GM12878 (cell line): ENCODE measurements at regions not wholly inside any gene's neighbourhood (a gene's known extent, or its start where the extent isn't known, plus 50 kb on each side); places are given as distances from the start of the nearest gene placed in this dataset.

Experiments used
- ATF3 ChIP-seq: IDR thresholded peaks from 2 replicates; pipeline ENCODE4 v1.6.1; 2011; ENCODE audit warnings: low read depth, mild to moderate bottlenecking, low read length, moderate library complexity, borderline replicate concordance; ENCODE audit errors: extremely low read depth
- CBFB ChIP-seq: IDR thresholded peaks from 2 replicates; pipeline ENCODE4 v1.6.1; 2016; ENCODE audit warnings: antibody characterized with exemption, low read depth
- EZH2 ChIP-seq: IDR thresholded peaks from 2 replicates; pipeline ENCODE4 v1.6.1; 2012; ENCODE audit warnings: low read depth, mild to moderate bottlenecking, control low read depth, inconsistent platforms, low read length, borderline replicate concordance; ENCODE audit not compliant: control insufficient read depth
- GABPA ChIP-seq: IDR thresholded peaks from 2 replicates; pipeline ENCODE4 v1.6.1; 2014; ENCODE audit warnings: antibody characterized with exemption, low read depth, mild to moderate bottlenecking, inconsistent platforms
- JUND ChIP-seq: IDR thresholded peaks from 2 replicates; pipeline ENCODE4 v1.6.1; 2012; ENCODE audit warnings: low read depth, mild to moderate bottlenecking, low read length, improper control_type of control experiment, moderate library complexity
- KDM1A ChIP-seq: fragments of 200-600 bp; sonication (generic); IDR thresholded peaks from 2 replicates; pipeline ENCODE4 v1.6.1; 2016; ENCODE audit warnings: borderline replicate concordance
- MEF2A ChIP-seq: IDR thresholded peaks from 2 replicates; pipeline ENCODE4 v1.6.1; 2011; ENCODE audit warnings: low read depth, mild to moderate bottlenecking, low read length, moderate library complexity; ENCODE audit not compliant: insufficient read depth
- NRF1 ChIP-seq: conservative IDR thresholded peaks from 2 replicates; pipeline ENCODE4 v1.6.1; 2011; ENCODE audit warnings: mild to moderate bottlenecking, low read depth, low read length, improper control_type of control experiment
- PBX3 ChIP-seq: IDR thresholded peaks from 2 replicates; pipeline ENCODE4 v1.6.1; 2011; ENCODE audit warnings: mild to moderate bottlenecking, low read depth, low read length, moderate library complexity; ENCODE audit not compliant: insufficient replicate concordance
- POLR2A ChIP-seq: IDR thresholded peaks from 2 replicates; pipeline ENCODE4 v1.6.1; 2011; ENCODE audit warnings: low read depth, mild to moderate bottlenecking, low read length
- RBBP5 ChIP-seq: fragments of 200-600 bp; sonication (generic); conservative IDR thresholded peaks from 2 replicates; pipeline ENCODE4 v1.6.1; 2016
- SREBF2 ChIP-seq: IDR thresholded peaks from 2 replicates; pipeline ENCODE4 v1.6.1; 2012; ENCODE audit warnings: mild to moderate bottlenecking, low read length
- YY1 ChIP-seq: IDR thresholded peaks from 2 replicates; pipeline ENCODE4 v1.6.1; 2011; ENCODE audit warnings: low read depth, mild to moderate bottlenecking, low read length
- ZNF274 ChIP-seq: IDR thresholded peaks from one replicate; pipeline ENCODE4 v1.8.0; 2011; ENCODE audit not compliant: insufficient read length, insufficient read depth

- no peak for TF ChIP-seq RBBP5
- TF ChIP-seq POLR2A: no peak
- TF ChIP-seq CBFB: no peak
- no peak for TF ChIP-seq MEF2A
- no peak for TF ChIP-seq JUND
- no peak for TF ChIP-seq SREBF2
- no peak for TF ChIP-seq YY1
- TF ChIP-seq EZH2: no peak
- TF ChIP-seq PBX3: no peak
- TF ChIP-seq ZNF274: no peak
- TF ChIP-seq NRF1: no peak
- TF ChIP-seq GABPA: no peak
- no peak for TF ChIP-seq ATF3
- no peak for TF ChIP-seq KDM1A
Measured at GRCh38 chr14:104436047-104436591, 143.4 kb upstream of the C14orf180 start.
